Left renal pelvis (tissue), 4 donors: ENCODE measurements at regions not wholly inside any gene's neighbourhood (a gene's known extent, or its start where the extent isn't known, plus 50 kb on each side); places are given as distances from the start of the nearest gene placed in this dataset.

Experiments
- DNase-seq, 4 donors: peaks; one replicate each; pipeline ENCODE4 v3.0.0-alpha.2; 2013; ENCODE audit warnings: low read depth in 4 of 4, low spot score in 3 of 4

DNA sequence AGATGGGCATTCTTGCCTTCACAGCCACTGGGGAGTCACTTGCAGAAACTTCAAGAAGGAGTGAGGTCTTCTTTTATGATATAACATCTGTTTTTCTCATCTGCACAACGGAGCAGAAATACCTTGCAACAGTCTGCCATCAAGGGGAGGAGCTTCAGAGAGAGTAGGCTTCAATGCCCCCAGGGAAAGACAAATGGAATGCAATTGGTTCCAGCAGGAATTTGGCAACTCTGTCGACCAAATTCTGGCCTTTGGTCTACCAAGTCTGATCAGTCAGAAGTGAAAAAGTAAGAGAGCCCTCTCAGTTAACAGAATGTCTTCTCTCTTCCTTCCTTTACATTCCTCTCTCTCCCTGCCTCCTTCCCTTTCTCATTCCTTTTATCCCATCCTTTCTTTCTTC, 229.3 kb downstream of the IDS start:
- DNase-seq = no peak

GRCh38 chrX:149274516-149275105, 230.5 kb downstream of the IDS start:
- DNase-seq = no peak

DNA sequence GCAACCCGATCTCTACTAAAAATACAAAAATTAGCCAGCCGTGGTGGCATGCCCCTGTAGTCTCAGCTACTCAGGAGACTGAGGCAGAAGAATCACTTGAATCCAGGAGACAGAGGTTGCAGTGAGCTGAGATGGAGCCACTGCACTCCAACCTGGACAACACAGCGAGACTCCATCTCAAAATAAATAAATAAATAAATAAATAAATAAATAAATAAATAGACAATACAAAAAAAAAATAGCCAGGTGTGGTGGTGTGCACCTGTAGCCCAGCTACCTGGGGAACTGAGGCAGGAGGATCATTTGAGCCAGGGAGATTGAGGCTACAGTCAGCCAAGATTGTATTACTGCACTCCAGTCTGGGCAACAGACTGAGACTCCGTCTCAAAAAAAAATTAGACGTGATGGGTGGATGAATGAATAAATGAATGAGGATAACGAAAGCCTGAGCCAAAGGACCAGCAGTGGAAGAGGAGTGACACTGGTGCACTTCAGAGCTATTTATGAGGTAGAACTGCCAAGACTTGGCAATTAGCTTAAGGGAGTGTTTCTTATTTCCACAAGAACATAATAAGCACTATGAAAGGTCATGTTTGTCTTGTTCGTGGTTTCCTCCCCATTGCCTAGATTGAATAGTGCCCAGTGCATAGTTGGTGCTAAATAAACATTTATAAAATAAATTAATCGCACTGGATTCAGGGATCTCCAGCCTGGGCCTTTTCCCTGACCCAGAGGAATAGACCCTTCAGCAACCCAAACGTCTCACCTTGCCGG, 232.2 kb downstream of the IDS start:
- DNase-seq = no peak

- no peak for DNase-seq
These were observed 237.0 kb downstream of the IDS start for GRCh38 chrX:149267878-149268813.

GRCh38 chrX:149262086-149262485, 243.0 kb downstream of the IDS start:
- no peak for DNase-seq

DNA sequence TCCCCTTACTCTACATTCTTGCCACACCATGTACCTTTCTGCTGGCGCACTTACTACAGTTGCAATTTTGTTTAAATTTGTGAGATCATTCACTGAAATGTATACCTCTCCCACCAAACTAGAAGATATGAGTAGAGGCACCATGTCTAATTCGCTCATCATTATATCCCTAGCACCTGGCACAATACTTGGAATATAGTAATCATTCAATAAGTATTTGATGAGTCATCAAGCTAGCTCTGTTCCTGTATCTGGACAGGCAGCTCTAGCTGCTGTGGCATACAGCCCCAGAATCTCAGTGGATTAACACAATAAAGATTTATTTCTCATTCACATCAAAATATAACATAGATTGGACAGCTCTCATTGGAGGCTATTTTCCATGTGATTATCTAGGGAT, 245.9 kb downstream of the IDS start:
- DNase-seq = no peak

DNA sequence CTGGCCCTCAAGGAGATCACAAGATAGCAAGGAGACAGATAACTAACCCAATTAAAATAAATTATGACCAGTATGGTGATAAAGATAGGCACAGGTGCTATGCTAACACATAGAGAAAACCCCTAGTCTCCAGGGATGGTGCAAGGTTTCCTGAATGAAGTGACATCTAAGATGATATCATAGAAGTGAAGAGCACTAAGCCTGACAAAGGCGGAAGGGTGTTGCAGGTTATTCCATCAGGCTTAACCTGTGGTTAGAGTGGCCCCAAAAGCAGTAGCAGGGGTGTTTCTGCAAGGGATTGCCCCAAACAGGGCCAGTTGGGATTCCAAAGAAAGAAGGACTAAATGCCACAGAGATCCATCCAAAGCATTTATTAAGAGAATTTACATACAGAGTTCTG, 249.2 kb downstream of the IDS start:
- DNase-seq = no peak

DNA sequence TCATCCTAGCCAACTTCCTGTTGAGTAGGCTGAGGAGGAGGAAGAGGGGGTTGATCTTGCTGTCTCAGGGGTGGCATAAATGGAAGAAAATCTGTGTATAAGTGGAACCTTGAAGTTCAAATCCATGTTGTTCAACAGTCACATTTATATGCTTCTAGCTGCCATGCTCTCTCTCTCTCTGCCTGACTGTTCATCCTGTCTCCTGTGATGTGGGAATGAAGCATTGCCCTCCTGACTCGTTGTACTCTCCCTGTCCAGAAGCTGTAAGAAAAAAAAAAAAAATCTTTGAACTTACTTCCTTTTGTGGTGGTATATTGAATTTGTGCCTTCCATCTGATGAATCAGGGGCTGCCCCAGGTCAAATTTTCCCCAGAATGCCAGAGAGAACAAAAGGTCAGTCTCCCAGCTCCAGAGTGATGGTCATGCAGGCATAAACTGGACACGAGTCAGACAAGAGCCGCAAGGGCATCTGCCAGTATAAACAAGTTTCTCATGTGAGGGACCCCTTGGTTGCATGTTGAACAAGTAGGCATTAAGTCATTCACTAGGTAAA, 257.0 kb downstream of the IDS start:
- DNase-seq = no peak

GRCh38 chrX:149230689-149231088, 274.4 kb downstream of the IDS start:
- no peak for DNase-seq

- DNase-seq = no peak
These were observed 281.3 kb downstream of the IDS start for GRCh38 chrX:149223854-149224253.

GRCh38 chrX:149222040-149222439, 283.1 kb downstream of the IDS start:
- DNase-seq = no peak

- no peak for DNase-seq
These were observed 283.9 kb downstream of the IDS start for GRCh38 chrX:149221230-149221629.

GRCh38 chrX:149213264-149213663, 291.8 kb downstream of the IDS start:
- no peak for DNase-seq

DNA sequence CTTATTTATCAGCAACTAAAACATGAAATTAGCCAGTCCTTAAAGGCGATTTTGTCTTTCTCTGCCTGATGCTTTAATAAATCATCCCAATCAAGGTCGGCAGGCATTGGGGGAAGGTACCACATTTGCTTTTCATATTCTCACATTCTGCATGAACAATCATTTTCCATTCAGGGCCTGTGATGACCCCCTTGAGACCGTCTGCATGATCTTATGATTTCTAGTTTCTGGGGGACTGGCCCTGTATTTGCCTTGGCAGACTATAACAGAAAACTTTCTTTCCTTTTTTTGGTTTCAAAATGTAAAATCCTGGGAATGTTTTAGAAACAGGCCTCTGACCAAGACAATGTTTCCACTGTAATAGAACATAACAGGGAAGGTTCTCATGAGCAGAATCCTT, 296.8 kb downstream of the IDS start:
- no peak for DNase-seq

DNA sequence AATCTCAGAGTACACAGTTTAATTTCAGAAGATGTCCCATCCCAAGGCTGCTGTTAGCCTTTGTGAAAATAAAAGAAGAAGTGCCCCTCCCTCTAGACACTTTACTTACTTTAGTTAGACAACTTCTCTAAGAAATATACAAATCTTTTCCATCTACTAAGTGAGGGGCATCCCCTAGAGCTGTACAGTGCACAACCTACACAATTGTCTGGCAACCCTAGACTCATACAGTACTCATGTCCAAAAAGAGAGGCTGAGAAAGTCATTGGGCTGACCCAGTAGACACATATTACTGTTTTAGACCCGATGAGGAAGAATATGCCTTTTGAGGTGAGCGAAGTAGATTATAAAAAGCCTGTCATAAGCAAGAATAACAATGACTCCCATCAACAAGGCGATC, 297.6 kb downstream of the IDS start:
- DNase-seq = no peak

DNA sequence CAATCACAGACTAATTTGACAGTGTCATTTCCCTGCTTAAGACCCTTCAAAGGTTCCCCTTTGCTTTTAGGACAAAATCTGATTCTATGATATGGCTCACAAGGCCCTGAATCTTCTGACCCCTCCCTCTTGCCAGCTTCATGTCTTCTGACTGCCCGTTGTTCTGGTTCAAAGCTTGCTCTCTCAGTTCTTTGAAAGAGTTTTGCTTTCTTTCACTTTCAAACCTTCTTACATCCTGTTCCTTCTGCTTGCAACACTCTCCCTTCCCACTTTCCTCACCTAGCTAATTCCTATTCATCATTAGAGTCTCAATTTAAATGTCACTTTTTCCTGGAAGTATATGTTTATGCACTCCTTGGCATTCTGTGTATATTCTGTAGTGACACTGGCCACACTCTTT, 299.2 kb downstream of the IDS start:
- DNase-seq = no peak

DNA sequence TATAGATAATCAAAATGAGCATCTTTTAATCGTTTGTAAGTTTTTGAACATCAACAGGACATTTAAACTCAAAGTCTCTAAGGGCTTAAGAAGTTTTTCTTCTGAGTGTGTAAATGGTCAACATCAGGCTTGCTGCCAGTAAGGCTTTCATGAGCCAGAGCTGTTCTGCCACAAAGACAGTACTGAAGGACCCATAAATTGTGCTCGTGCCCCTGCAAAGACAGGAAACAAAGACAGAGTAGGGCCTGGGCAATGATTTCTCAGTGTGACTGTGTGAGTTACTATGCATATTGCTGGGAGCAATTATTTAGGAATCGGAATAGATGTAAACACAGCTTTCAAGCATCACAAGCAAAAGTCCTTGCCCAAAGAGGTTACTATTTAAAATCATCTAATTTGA, 300.0 kb downstream of the IDS start:
- no peak for DNase-seq

DNA sequence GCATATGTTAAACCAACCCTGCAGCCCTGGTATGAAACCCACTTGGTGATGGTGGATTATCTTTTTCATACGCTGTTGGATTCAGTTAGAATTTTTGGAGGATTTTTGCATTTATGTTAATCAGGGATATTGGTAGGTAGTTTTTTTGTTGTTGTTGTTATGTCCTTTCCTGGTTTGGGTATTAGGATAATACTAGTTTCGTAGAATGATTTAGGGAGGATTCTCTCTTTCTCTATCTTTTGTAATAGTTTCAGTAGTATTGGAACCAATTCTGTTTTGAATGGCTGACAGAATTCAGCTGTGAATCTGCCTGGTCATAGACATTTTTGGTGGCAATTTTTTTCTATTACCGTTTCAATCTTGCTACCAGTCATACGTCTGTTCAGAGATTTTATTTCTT, 305.4 kb downstream of the IDS start:
- no peak for DNase-seq

GRCh38 chrX:149198980-149199732, 305.9 kb downstream of the IDS start:
- no peak for DNase-seq

DNA sequence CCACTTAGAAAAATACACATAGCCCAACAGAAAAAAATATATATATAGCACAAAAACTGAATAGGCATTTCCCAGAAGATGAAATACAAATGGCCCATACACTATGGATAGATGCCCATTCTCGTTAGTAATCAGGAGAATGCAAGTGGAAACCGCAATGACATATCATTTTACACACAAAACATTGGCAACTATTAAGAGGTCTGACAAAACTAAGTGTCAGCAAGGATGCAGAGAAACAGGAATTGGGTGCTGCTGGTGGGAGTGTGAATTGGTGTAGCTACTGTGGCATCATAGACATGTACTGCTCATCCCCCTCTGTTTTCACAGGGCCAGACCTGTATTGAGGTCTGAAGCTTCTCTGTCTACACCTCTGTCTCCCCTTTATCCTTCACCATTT, 320.0 kb downstream of the IDS start:
- DNase-seq = no peak
